ENCODE measurements at regions not wholly inside any gene's neighbourhood (a gene's known extent, or its start where the extent isn't known, plus 50 kb on each side); places are given as distances from the start of the nearest gene placed in this dataset.

- TF ChIP-seq, protein P1, sequence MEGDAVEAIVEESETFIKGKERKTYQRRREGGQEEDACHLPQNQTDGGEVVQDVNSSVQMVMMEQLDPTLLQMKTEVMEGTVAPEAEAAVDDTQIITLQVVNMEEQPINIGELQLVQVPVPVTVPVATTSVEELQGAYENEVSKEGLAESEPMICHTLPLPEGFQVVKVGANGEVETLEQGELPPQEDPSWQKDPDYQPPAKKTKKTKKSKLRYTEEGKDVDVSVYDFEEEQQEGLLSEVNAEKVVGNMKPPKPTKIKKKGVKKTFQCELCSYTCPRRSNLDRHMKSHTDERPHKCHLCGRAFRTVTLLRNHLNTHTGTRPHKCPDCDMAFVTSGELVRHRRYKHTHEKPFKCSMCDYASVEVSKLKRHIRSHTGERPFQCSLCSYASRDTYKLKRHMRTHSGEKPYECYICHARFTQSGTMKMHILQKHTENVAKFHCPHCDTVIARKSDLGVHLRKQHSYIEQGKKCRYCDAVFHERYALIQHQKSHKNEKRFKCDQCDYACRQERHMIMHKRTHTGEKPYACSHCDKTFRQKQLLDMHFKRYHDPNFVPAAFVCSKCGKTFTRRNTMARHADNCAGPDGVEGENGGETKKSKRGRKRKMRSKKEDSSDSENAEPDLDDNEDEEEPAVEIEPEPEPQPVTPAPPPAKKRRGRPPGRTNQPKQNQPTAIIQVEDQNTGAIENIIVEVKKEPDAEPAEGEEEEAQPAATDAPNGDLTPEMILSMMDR (conservative IDR thresholded peaks at IDR 0.05; ENCODE audit: low read depth, low read length): peak; percentile 8
- no peak for DNase-seq (ENCODE audit: low read depth)
These were observed 544.4 kb downstream of the SH2D4B start for GRCh38 chr10:81081887-81082620.

DNA sequence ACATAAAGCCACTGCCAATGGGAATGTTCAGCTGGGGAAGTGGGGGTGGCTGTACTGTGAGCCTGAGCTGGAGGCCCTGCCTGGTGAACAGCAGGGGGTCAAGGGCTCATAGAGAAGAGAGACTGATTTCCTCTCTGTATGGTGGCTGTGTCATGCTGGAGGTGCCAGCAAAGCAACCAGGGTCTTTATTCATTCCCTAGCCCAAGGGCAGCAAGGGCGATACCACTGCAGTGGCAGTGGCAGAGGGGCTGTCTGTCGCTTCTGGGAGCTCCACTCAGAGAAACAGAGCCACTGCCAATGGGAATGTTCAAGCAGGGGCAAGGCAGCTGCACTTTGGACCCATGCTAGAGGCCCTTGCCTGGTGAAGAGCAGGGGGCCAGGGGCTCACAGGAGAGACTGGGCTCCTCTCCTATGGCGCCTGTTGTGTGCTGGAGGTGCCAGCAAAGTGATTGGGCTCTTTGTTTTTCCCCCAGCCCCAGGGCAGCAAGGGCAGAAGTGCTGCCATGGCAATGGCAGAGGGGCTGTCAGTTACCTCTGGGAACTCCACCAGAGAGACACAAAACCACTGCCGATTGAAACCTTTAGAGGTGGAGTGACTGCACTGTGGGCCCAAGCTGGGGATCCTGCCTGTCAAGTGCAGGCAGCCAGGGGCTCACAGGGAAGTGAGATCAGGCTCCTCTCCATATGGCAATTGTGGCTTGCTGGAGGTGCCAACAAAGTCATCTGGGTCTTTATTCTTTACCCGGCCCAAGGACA lies 545.1 kb downstream of the SH2D4B start:
- H3K4me3 ChIP-seq (ENCODE audit: low read length): no peak overlapping the region
- TF ChIP-seq, protein P1 (conservative IDR thresholded peaks at IDR 0.05; ENCODE audit: low read depth, low read length): no peak
- DNase-seq (ENCODE audit: low read depth): no peak

More at GRCh38 chr10:81081887-81082620, 544.4 kb downstream of the SH2D4B start:
- no peak overlapping the region for H3K4me3 ChIP-seq (ENCODE audit: low read length)

GRCh38 chr10:81093056-81093455 lies 555.4 kb downstream of the SH2D4B start:
- TF ChIP-seq, protein P1 (conservative IDR thresholded peaks at IDR 0.05; ENCODE audit: low read depth, low read length): no peak
- no peak overlapping the region for H3K4me3 ChIP-seq (ENCODE audit: low read length)
- DNase-seq (ENCODE audit: low read depth): no peak

GRCh38 chr10:81095238-81095637 lies 557.5 kb downstream of the SH2D4B start:
- no peak for DNase-seq (ENCODE audit: low read depth)
- H3K4me3 ChIP-seq (ENCODE audit: low read length): no peak overlapping the region
- TF ChIP-seq, protein P1 (conservative IDR thresholded peaks at IDR 0.05; ENCODE audit: low read depth, low read length): no peak

DNA sequence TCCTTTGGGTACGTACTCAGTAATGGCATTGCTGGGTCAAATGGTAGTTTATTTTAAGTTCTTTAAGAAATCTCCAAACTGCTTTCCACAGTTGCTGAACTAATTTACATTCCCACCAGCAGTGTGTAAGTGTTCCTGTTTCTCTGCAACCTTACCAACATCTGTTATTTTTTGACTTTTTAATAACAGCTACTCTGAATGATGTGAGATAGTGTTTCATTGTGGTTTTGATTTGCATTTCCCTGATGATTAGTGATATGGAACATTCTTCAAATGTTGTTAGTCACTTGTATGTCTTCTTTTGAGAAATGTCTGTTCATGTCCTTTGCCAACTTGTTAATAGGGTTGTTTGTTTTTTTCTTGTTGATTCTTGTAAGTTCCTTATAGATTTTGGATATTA lies 558.9 kb downstream of the SH2D4B start:
- TF ChIP-seq, protein P1 (conservative IDR thresholded peaks at IDR 0.05; ENCODE audit: low read depth, low read length): no peak
- no peak for DNase-seq (ENCODE audit: low read depth)
- H3K4me3 ChIP-seq (ENCODE audit: low read length): no peak overlapping the region

GRCh38 chr10:81101062-81101461 lies 563.4 kb downstream of the SH2D4B start:
- DNase-seq (ENCODE audit: low read depth): no peak
- TF ChIP-seq, protein P1 (conservative IDR thresholded peaks at IDR 0.05; ENCODE audit: low read depth, low read length): no peak
- H3K4me3 ChIP-seq (ENCODE audit: low read length): no peak overlapping the region

Data from retinal pigment epithelial cell (primary cell).